ENCODE measurements at regions not wholly inside any gene's neighbourhood (a gene's known extent, or its start where the extent isn't known, plus 50 kb on each side); places are given as distances from the start of the nearest gene placed in this dataset.
"Not testable (repeated sequence)": the region's sequence is repeated elsewhere in the genome, so short reads cannot be mapped to it uniquely, and the experiment has no call there.

- not testable (repeated sequence) for H3K9me3 ChIP-seq (ENCODE audit: low read length); H3K36me3 ChIP-seq (ENCODE audit: insufficient read depth, low read length); H3K4me1 ChIP-seq (ENCODE audit: insufficient read depth, low read length); H3K27me3 ChIP-seq (ENCODE audit: insufficient read depth, low read length); H2AFZ ChIP-seq (ENCODE audit: low read depth, low read length); H3K4me3 ChIP-seq (ENCODE audit: low read length)
These were observed 107.8 kb downstream of the FAM72C start for GRCh38 chr1:143863901-143864520.

- H3K4me1 ChIP-seq (ENCODE audit: insufficient read depth, low read length); H3K4me3 ChIP-seq (ENCODE audit: low read length); H2AFZ ChIP-seq (ENCODE audit: low read depth, low read length); H3K27me3 ChIP-seq (ENCODE audit: insufficient read depth, low read length); H3K9me3 ChIP-seq (ENCODE audit: low read length); H3K36me3 ChIP-seq (ENCODE audit: insufficient read depth, low read length): not testable (repeated sequence)
These were observed 109.1 kb downstream of the FAM72C start for GRCh38 chr1:143862722-143863121.

GRCh38 chr1:143861306-143861705 is 110.5 kb downstream of the FAM72C start:
- not testable (repeated sequence) for H2AFZ ChIP-seq (ENCODE audit: low read depth, low read length); H3K36me3 ChIP-seq (ENCODE audit: insufficient read depth, low read length); H3K9me3 ChIP-seq (ENCODE audit: low read length); H3K4me3 ChIP-seq (ENCODE audit: low read length); H3K27me3 ChIP-seq (ENCODE audit: insufficient read depth, low read length); H3K4me1 ChIP-seq (ENCODE audit: insufficient read depth, low read length)

GRCh38 chr1:143855867-143856266 is 115.9 kb downstream of the FAM72C start:
- H3K4me1 ChIP-seq (ENCODE audit: insufficient read depth, low read length); H2AFZ ChIP-seq (ENCODE audit: low read depth, low read length); H3K9me3 ChIP-seq (ENCODE audit: low read length); H3K36me3 ChIP-seq (ENCODE audit: insufficient read depth, low read length); H3K4me3 ChIP-seq (ENCODE audit: low read length); H3K27me3 ChIP-seq (ENCODE audit: insufficient read depth, low read length): not testable (repeated sequence)

GRCh38 chr1:143854069-143854468 is 117.7 kb downstream of the FAM72C start:
- not testable (repeated sequence) for H3K4me1 ChIP-seq (ENCODE audit: insufficient read depth, low read length); H3K4me3 ChIP-seq (ENCODE audit: low read length); H3K36me3 ChIP-seq (ENCODE audit: insufficient read depth, low read length); H2AFZ ChIP-seq (ENCODE audit: low read depth, low read length); H3K27me3 ChIP-seq (ENCODE audit: insufficient read depth, low read length); H3K9me3 ChIP-seq (ENCODE audit: low read length)

- not testable (repeated sequence) for H3K9me3 ChIP-seq (ENCODE audit: low read length); H3K4me3 ChIP-seq (ENCODE audit: low read length); H3K4me1 ChIP-seq (ENCODE audit: insufficient read depth, low read length); H3K36me3 ChIP-seq (ENCODE audit: insufficient read depth, low read length); H2AFZ ChIP-seq (ENCODE audit: low read depth, low read length); H3K27me3 ChIP-seq (ENCODE audit: insufficient read depth, low read length)
These were observed 121.1 kb downstream of the FAM72C start for GRCh38 chr1:143850637-143851036.

GRCh38 chr1:143848859-143849258 is 122.9 kb downstream of the FAM72C start:
- H3K4me3 ChIP-seq (ENCODE audit: low read length); H3K4me1 ChIP-seq (ENCODE audit: insufficient read depth, low read length); H3K27me3 ChIP-seq (ENCODE audit: insufficient read depth, low read length); H3K9me3 ChIP-seq (ENCODE audit: low read length); H2AFZ ChIP-seq (ENCODE audit: low read depth, low read length); H3K36me3 ChIP-seq (ENCODE audit: insufficient read depth, low read length): not testable (repeated sequence)

GRCh38 chr1:143845193-143845592 is 126.6 kb downstream of the FAM72C start:
- not testable (repeated sequence) for H3K4me3 ChIP-seq (ENCODE audit: low read length); H3K27me3 ChIP-seq (ENCODE audit: insufficient read depth, low read length); H3K9me3 ChIP-seq (ENCODE audit: low read length); H3K4me1 ChIP-seq (ENCODE audit: insufficient read depth, low read length); H2AFZ ChIP-seq (ENCODE audit: low read depth, low read length); H3K36me3 ChIP-seq (ENCODE audit: insufficient read depth, low read length)

GRCh38 chr1:143842058-143842457 is 129.7 kb downstream of the FAM72C start:
- H2AFZ ChIP-seq (ENCODE audit: low read depth, low read length), result not testable (repeated sequence)

GRCh38 chr1:143839182-143839581 is 132.6 kb downstream of the FAM72C start:
- not testable (repeated sequence) for H3K4me3 ChIP-seq (ENCODE audit: low read length); H2AFZ ChIP-seq (ENCODE audit: low read depth, low read length); H3K27me3 ChIP-seq (ENCODE audit: insufficient read depth, low read length); H3K9me3 ChIP-seq (ENCODE audit: low read length); H3K4me1 ChIP-seq (ENCODE audit: insufficient read depth, low read length); H3K36me3 ChIP-seq (ENCODE audit: insufficient read depth, low read length)

More at GRCh38 chr1:143842058-143842457, 129.7 kb downstream of the FAM72C start:
- H3K4me1 ChIP-seq (ENCODE audit: insufficient read depth, low read length); H3K36me3 ChIP-seq (ENCODE audit: insufficient read depth, low read length); H3K9me3 ChIP-seq (ENCODE audit: low read length); H3K27me3 ChIP-seq (ENCODE audit: insufficient read depth, low read length); H3K4me3 ChIP-seq (ENCODE audit: low read length): not testable (repeated sequence)

GRCh38 chr1:143838598-143838929 is 133.2 kb downstream of the FAM72C start:
- H3K27me3 ChIP-seq (ENCODE audit: insufficient read depth, low read length); H3K4me1 ChIP-seq (ENCODE audit: insufficient read depth, low read length); H2AFZ ChIP-seq (ENCODE audit: low read depth, low read length); H3K36me3 ChIP-seq (ENCODE audit: insufficient read depth, low read length); H3K4me3 ChIP-seq (ENCODE audit: low read length); H3K9me3 ChIP-seq (ENCODE audit: low read length): not testable (repeated sequence)

GRCh38 chr1:143837924-143838597 is 133.7 kb downstream of the FAM72C start:
- H3K9me3 ChIP-seq (ENCODE audit: low read length); H2AFZ ChIP-seq (ENCODE audit: low read depth, low read length); H3K4me3 ChIP-seq (ENCODE audit: low read length); H3K27me3 ChIP-seq (ENCODE audit: insufficient read depth, low read length); H3K4me1 ChIP-seq (ENCODE audit: insufficient read depth, low read length); H3K36me3 ChIP-seq (ENCODE audit: insufficient read depth, low read length): not testable (repeated sequence)

- not testable (repeated sequence) for H3K36me3 ChIP-seq (ENCODE audit: insufficient read depth, low read length); H3K9me3 ChIP-seq (ENCODE audit: low read length); H3K27me3 ChIP-seq (ENCODE audit: insufficient read depth, low read length); H2AFZ ChIP-seq (ENCODE audit: low read depth, low read length); H3K4me3 ChIP-seq (ENCODE audit: low read length); H3K4me1 ChIP-seq (ENCODE audit: insufficient read depth, low read length)
These were observed 138.4 kb downstream of the FAM72C start for GRCh38 chr1:143833376-143833775.

- H3K4me1 ChIP-seq (ENCODE audit: insufficient read depth, low read length); H3K4me3 ChIP-seq (ENCODE audit: low read length); H3K9me3 ChIP-seq (ENCODE audit: low read length); H3K27me3 ChIP-seq (ENCODE audit: insufficient read depth, low read length); H3K36me3 ChIP-seq (ENCODE audit: insufficient read depth, low read length); H2AFZ ChIP-seq (ENCODE audit: low read depth, low read length): not testable (repeated sequence)
These were observed 139.4 kb downstream of the FAM72C start for GRCh38 chr1:143832379-143832716.
